Fibroblast of pulmonary artery (primary cell): ENCODE measurements at regions not wholly inside any gene's neighbourhood (a gene's known extent, or its start where the extent isn't known, plus 50 kb on each side); places are given as distances from the start of the nearest gene placed in this dataset.
A peak's percentile ranks its signal among the peaks of the same experiment; 100 is the strongest.

Experiments
- DNase-seq: peaks from one replicate; pipeline ENCODE4 v3.0.0-alpha.2; 2010; ENCODE audit warnings: low read depth
- H3K4me3 ChIP-seq: replicated peaks from 2 replicates; pipeline ENCODE4 v1.5.1; 2011; ENCODE audit warnings: low read depth, mild to moderate bottlenecking, control low read depth, low read length, moderate library complexity
- TF ChIP-seq, protein P1 (sequence below): IDR thresholded peaks from 2 replicates; pipeline ENCODE4 v1.5.1; 2011; ENCODE audit warnings: mild to moderate bottlenecking, control low read depth, low read length, inconsistent platforms; ENCODE audit errors: missing control alignments

DNA sequence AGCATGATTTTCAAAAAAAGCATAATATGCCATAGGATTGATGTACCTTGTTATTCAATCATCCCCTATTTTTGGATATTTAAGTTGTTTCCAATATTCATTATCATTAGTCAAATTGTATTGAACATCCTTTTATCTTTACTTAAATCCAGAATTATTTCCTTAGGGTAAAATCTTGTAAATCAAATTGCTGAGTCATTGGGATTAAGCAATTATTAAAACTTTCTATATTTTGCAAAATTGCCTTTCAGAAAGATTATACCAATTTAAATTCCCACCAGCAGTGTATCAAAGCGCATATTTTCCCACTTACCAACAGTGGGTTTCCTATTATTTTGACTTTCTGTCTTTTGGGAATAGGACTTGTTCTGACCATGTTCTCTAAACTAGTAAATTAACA lies 159.3 kb downstream of the SS18 start:
- DNase-seq, result no peak
- H3K4me3 ChIP-seq, result no peak overlapping the region
- TF ChIP-seq, protein P1, sequence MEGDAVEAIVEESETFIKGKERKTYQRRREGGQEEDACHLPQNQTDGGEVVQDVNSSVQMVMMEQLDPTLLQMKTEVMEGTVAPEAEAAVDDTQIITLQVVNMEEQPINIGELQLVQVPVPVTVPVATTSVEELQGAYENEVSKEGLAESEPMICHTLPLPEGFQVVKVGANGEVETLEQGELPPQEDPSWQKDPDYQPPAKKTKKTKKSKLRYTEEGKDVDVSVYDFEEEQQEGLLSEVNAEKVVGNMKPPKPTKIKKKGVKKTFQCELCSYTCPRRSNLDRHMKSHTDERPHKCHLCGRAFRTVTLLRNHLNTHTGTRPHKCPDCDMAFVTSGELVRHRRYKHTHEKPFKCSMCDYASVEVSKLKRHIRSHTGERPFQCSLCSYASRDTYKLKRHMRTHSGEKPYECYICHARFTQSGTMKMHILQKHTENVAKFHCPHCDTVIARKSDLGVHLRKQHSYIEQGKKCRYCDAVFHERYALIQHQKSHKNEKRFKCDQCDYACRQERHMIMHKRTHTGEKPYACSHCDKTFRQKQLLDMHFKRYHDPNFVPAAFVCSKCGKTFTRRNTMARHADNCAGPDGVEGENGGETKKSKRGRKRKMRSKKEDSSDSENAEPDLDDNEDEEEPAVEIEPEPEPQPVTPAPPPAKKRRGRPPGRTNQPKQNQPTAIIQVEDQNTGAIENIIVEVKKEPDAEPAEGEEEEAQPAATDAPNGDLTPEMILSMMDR, result no peak

DNA sequence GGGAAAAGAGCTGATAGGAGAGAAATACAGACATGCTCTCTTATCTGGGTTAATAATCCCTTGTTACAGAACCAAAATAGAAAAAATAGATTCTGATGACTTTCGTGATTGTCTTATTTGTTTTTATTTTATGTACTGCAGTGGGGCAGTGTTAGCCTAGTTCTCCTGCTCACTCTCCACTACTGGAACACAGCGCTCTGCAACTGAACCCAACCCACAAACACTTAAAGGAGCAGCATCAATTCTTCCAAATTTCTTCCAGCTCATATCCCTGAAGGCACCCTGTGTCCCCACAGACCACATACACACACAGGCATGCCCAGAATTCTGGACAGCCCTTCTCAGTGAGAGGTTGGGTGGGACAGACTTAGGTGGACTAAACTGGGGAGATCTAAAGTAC lies 160.6 kb downstream of the SS18 start:
- TF ChIP-seq, protein P1, result no peak
- no peak overlapping the region for H3K4me3 ChIP-seq
- DNase-seq, result no peak

GRCh38 chr18:25927830-25928229 lies 162.6 kb downstream of the SS18 start:
- DNase-seq, result no peak
- TF ChIP-seq, protein P1, result no peak
- no peak overlapping the region for H3K4me3 ChIP-seq

DNA sequence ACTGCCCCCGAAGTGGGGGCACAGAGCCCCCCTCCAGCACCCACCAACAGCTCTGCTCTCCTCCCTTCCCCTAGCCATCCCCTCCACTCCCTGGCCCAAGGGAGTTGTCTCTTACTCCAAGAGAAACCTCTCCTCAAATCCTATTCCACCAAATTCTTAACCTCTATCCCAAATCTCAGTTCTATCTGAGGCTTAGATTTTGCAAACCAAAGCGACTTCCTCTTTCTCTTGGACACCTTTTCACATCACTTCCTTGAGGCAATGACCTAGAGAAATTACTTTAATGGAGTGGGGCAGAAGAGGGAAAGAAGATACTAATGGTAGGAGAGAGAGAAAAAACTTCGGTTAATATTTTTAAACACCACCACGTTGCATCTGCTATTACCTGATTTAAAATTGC lies 167.2 kb downstream of the SS18 start:
- DNase-seq, result no peak
- TF ChIP-seq, protein P1, result no peak
- H3K4me3 ChIP-seq, result no peak overlapping the region

DNA sequence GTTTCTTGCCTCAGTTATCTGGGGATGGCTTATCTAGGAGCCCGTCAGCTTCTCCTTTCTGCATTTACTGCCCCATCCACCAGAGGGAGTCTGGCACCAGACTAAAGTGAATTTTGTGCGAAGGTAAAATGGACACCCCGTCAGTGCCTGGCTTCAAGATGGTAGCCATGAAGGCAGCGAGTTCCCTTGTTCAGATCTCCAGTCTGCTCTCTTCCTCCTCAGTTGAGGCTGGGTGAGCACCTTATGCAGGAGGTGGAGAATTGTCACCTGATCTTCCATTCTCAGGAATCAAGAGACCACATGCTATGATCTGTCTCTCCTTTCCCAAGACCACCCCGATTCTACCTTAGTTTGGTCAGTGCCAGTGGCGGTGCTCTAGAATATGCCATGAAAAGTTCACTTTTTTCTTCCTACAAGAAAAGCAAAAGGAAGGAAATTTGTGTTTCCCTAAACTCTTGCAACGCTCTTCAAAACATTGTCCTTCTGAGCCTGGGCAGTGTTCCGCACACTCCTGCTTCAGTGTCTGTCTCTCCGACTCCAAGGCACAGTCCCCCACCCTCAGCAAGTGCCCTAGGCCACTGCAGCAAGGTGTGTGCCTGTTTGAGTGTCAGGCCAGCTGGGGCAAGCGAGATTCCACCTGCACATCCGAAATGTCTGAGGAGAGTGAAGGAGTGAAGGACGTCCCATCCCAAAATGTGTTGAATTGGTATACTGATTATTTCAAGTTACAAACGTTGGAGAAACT lies 168.6 kb downstream of the SS18 start:
- TF ChIP-seq, protein P1, result peak; percentile 58
- peak; percentile 36 for DNase-seq
- no peak overlapping the region for H3K4me3 ChIP-seq

- DNase-seq, result no peak
- H3K4me3 ChIP-seq, result no peak overlapping the region
- TF ChIP-seq, protein P1, result no peak
Observed at GRCh38 chr18:25915907-25916306, 174.5 kb downstream of the SS18 start.

- DNase-seq, result no peak
- TF ChIP-seq, protein P1, result no peak
- no peak overlapping the region for H3K4me3 ChIP-seq
Observed at GRCh38 chr18:25898965-25899364, 191.4 kb downstream of the SS18 start.
